Loucy (cell line): ENCODE measurements at regions not wholly inside any gene's neighbourhood (a gene's known extent, or its start where the extent isn't known, plus 50 kb on each side); places are given as distances from the start of the nearest gene placed in this dataset.

Experiments
- EZH2phosphoT487 ChIP-seq: fragments of 200-600 bp; IDR thresholded peaks from 2 replicates; pipeline ENCODE4 v1.6.1; 2018; ENCODE audit warnings: antibody characterized with exemption, mild to moderate bottlenecking, moderate library complexity, borderline replicate concordance
- TF ChIP-seq, protein P1 (sequence below): fragments of 200-600 bp; sonication (generic); conservative IDR thresholded peaks from 2 replicates; pipeline ENCODE4 v1.5.1; 2014; ENCODE audit warnings: mild to moderate bottlenecking, antibody characterized with exemption, low read length

GRCh38 chr20:43304598-43304997 is 114.9 kb upstream of the PTPRT start:
- TF ChIP-seq, protein P1, sequence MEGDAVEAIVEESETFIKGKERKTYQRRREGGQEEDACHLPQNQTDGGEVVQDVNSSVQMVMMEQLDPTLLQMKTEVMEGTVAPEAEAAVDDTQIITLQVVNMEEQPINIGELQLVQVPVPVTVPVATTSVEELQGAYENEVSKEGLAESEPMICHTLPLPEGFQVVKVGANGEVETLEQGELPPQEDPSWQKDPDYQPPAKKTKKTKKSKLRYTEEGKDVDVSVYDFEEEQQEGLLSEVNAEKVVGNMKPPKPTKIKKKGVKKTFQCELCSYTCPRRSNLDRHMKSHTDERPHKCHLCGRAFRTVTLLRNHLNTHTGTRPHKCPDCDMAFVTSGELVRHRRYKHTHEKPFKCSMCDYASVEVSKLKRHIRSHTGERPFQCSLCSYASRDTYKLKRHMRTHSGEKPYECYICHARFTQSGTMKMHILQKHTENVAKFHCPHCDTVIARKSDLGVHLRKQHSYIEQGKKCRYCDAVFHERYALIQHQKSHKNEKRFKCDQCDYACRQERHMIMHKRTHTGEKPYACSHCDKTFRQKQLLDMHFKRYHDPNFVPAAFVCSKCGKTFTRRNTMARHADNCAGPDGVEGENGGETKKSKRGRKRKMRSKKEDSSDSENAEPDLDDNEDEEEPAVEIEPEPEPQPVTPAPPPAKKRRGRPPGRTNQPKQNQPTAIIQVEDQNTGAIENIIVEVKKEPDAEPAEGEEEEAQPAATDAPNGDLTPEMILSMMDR: no peak
- TF ChIP-seq EZH2phosphoT487: no peak
